Ovary (tissue), 7 donors: ENCODE measurements at regions not wholly inside any gene's neighbourhood (a gene's known extent, or its start where the extent isn't known, plus 50 kb on each side); places are given as distances from the start of the nearest gene placed in this dataset.

Experiments
- DNase-seq, 5 donors: peaks; one replicate each; pipeline ENCODE4 v3.0.0-alpha.2; 2019 to 2020
- H3K27ac ChIP-seq, 2 donors: fragments of 200-600 bp; one replicate each; pipeline versions ENCODE4 v1.5.1 to v1.8.0; 2019 to 2022
- H3K27me3 ChIP-seq: fragments of 200-600 bp; one replicate; pipeline ENCODE4 v1.8.0; 2022
- H3K36me3 ChIP-seq: fragments of 200-600 bp; sonication (generic); one replicate; pipeline ENCODE4 v1.5.1; 2019
- H3K4me1 ChIP-seq: one replicate; pipeline ENCODE4 v1.8.1; 2013; ENCODE audit warnings: mild to moderate bottlenecking, moderate library complexity; ENCODE audit not compliant: insufficient read depth
- H3K4me3 ChIP-seq: fragments of 200-600 bp; sonication (generic); one replicate; pipeline ENCODE4 v1.5.1; 2017
- H3K9me3 ChIP-seq, 2 donors: fragments of 200-600 bp in 1 of 2; sonication (generic) in 1 of 2; one replicate each; pipeline versions ENCODE4 v1.5.1 to v1.8.1; 2013 to 2019; ENCODE audit warnings: mild to moderate bottlenecking in 1 of 2, moderate library complexity in 1 of 2
- EP300 ChIP-seq: sonication (generic); formaldehyde crosslinking; IDR thresholded peaks from one replicate; pipeline ENCODE4 v1.6.1; 2017; ENCODE audit warnings: antibody characterized with exemption
- POLR2A ChIP-seq: fragments of 450-650 bp; IDR thresholded peaks from one replicate; pipeline ENCODE4 v1.6.1; 2017; ENCODE audit warnings: antibody characterized with exemption, mild to moderate bottlenecking, moderate library complexity
- WGBS, 3 donors: extraction: QIAGEN DNeasy Blood & Tissue Kit in 1 of 3; methylation state at CpG; one replicate each; pipeline versions ENCODE4 v1.1.5 to v1.1.7; 2013 to 2017; 5-methylcytosine and 5-hydroxymethylcytosine counted together
- intact Hi-C, 4 donors: fragments of 100-400 bp; cut with DNase I; formaldehyde crosslinking; loops; one replicate each; pipeline versions ENCODE4 v1.11.0 to v1.15.1; 2022 to 2023
- TF ChIP-seq, protein P1 (sequence below), 3 donors: fragments of 450-650 bp in 2 of 3; fragments of 200-600 bp in 1 of 3; IDR thresholded peaks; one replicate each; pipeline versions ENCODE4 v1.5.1 to v1.8.0; 2016 to 2022; ENCODE audit warnings: antibody characterized with exemption in 3 of 3, mild to moderate bottlenecking in 1 of 3
- donor health status: DM: no; HTN: no; CAD: no; lungs with moderate emphysema.
- donor health status: DM: no; HTN: no; CAD: no.
- donor health status: Bipolar disorder and iron deficiency.
- donor health status: DM: no; HTN: no; CAD: no.
- donor health status: DM: yes; HTN: yes; CAD: no.

DNA sequence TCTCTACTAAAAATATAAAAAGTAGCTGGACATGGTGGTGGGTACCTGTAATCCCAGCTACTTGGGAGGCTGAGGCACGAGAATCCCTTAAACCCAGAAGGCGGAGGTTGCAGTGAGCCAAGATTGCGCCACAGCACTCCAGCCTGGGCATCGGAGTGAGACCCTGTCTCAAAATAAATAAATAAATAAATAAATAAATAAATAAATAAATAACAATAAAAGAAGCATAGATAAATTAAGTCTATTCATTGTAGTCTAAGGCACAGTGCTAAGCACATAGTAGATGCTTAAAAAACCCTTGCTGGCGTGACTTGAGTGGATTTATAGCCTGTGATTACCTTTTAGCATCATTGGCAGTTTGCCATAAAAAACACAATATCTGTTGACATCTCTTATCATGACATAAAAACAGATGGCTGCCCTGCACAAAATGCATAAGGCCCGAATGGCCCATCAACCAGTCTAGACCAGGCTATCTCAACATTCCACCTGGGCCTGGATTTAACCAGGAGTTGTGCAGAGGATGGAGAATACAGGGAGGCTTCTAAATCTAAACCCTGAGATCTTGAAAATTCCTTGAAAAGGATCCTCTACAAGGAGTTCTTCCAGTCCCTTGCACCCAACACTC is 94.9 kb downstream of the PRLHR start:
- intact Hi-C loops: no loop called here
- no peak for DNase-seq
- Histone ChIP-seq H3K27me3 (no peaks in the 10 kb centered on the region), H3K4me3 (no peak overlapping the region), H3K27ac (no peak overlapping the region), H3K4me1 (no peaks in the 10 kb centered on the region), H3K9me3 (no peaks in the 10 kb centered on the region), H3K36me3 (no peaks in the 10 kb centered on the region)
- TF ChIP-seq, protein P1, sequence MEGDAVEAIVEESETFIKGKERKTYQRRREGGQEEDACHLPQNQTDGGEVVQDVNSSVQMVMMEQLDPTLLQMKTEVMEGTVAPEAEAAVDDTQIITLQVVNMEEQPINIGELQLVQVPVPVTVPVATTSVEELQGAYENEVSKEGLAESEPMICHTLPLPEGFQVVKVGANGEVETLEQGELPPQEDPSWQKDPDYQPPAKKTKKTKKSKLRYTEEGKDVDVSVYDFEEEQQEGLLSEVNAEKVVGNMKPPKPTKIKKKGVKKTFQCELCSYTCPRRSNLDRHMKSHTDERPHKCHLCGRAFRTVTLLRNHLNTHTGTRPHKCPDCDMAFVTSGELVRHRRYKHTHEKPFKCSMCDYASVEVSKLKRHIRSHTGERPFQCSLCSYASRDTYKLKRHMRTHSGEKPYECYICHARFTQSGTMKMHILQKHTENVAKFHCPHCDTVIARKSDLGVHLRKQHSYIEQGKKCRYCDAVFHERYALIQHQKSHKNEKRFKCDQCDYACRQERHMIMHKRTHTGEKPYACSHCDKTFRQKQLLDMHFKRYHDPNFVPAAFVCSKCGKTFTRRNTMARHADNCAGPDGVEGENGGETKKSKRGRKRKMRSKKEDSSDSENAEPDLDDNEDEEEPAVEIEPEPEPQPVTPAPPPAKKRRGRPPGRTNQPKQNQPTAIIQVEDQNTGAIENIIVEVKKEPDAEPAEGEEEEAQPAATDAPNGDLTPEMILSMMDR (IDR thresholded peaks at IDR 0.05): no peak
- TF ChIP-seq EP300 (no peak), POLR2A (no peak)
- WGBS, 3 donors: 77 to 83% (median 83%) methylated on average over 6 of the region's 6 CpGs

DNA sequence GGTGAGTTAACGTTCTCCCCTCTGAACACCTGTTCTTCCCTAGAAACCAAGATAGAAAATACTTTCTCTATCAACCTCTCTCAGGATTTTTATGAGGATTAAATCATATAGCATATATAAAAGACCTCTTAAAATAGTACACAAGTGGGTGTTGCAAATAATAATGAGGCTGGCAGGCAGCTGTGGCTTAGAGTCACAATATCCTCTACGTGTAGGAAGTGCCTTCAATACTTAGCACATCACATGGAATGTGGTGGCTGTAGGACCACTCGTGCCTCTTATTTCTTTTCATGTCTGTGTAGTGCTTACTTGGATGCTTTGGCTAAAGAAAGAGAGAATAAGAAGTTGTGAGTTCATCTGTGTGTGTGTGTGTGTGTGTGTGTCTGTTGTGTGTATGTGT is 96.3 kb downstream of the PRLHR start:
- intact Hi-C loops: no loop called here
- WGBS, 3 donors: 38 to 56% (median 52%) methylated on average over 3 of the region's 3 CpGs

DNA sequence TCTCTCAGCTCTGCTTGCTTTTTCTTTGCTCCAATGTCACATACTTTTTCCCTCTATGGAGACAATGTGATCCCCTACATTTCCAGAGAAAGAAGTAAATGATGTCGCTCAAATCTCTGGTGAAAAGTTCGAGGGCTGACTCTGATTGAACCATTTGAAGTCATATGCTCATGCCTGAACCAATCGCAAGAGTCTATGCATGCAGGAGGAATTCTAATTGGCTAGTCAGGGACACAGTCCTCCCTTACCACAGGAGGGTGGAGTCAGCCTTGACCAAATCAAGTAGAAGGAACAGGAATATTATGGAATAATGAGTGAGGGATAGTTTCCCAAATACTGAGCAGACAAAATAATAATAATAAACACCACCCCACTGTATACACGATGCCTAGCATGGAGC is 96.8 kb downstream of the PRLHR start:
- no peaks in the 10 kb centered on the region for H3K27me3 ChIP-seq
- intact Hi-C loops: no loop called here
- WGBS, 3 donors: 84 to 87% (median 84%) methylated on average over 4 of the region's 4 CpGs
- no peak overlapping the region for H3K27ac ChIP-seq
- DNase-seq: no peak
- H3K4me3 ChIP-seq: no peak overlapping the region
- TF ChIP-seq EP300: no peak
- TF ChIP-seq, protein P1 (IDR thresholded peaks at IDR 0.05): no peak
- no peak for TF ChIP-seq POLR2A
- H3K4me1 ChIP-seq: no peaks in the 10 kb centered on the region
- H3K9me3 ChIP-seq: no peaks in the 10 kb centered on the region
- H3K36me3 ChIP-seq: no peaks in the 10 kb centered on the region

More for the DNA sequence above, 96.3 kb downstream of the PRLHR start:
- H3K36me3 ChIP-seq: no peaks in the 10 kb centered on the region
- no peak overlapping the region for H3K4me3 ChIP-seq
- no peaks in the 10 kb centered on the region for H3K9me3 ChIP-seq
- H3K27me3 ChIP-seq: no peaks in the 10 kb centered on the region
- H3K27ac ChIP-seq: no peak overlapping the region
- H3K4me1 ChIP-seq: no peaks in the 10 kb centered on the region
- no peak for TF ChIP-seq EP300
- TF ChIP-seq, protein P1 (IDR thresholded peaks at IDR 0.05): no peak
- DNase-seq: no peak

DNA sequence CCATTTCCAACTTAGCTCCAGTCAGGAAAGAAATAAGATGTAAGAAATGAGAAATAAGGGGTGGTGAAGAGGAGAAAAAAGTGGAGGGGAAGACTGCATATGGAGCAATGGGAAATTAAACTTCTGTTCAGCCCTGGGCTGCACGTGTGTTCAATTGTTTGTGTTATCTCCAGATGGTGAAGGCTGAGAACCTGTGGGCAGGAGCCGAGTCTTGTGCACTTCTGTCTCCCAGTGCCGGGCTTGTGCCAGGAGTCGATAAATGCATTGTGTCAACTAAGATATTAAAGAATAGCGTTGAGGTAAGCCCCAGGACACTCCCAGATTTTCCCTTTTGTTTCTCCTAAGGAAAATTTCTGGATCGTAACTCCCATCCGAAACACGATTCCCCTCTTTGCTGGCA is 98.2 kb downstream of the PRLHR start:
- intact Hi-C loops: no loop called here
- Histone ChIP-seq H3K4me3 (no peak overlapping the region), H3K4me1 (no peaks in the 10 kb centered on the region), H3K9me3 (no peaks in the 10 kb centered on the region), H3K27me3 (no peaks in the 10 kb centered on the region), H3K27ac (no peak overlapping the region), H3K36me3 (no peaks in the 10 kb centered on the region)
- no peak for DNase-seq
- 69 to 82% (median 71%) methylated on average over 8 of the region's 8 CpGs for WGBS, 3 donors
- TF ChIP-seq, protein P1 (IDR thresholded peaks at IDR 0.05): no peak
- TF ChIP-seq EP300: no peak
- TF ChIP-seq POLR2A: no peak
